Dermis microvascular lymphatic vessel endothelial cell (primary cell): ENCODE measurements at regions not wholly inside any gene's neighbourhood (a gene's known extent, or its start where the extent isn't known, plus 50 kb on each side); places are given as distances from the start of the nearest gene placed in this dataset.
"Not testable (repeated sequence)": the region's sequence is repeated elsewhere in the genome, so short reads cannot be mapped to it uniquely, and the experiment has no call there.

Experiments
- DNase-seq, 2 donors: peaks; one replicate each; pipeline versions ENCODE4 v3.0.0 to v3.0.0-alpha.2; 2010; ENCODE audit warnings: low read depth in 2 of 2

DNA sequence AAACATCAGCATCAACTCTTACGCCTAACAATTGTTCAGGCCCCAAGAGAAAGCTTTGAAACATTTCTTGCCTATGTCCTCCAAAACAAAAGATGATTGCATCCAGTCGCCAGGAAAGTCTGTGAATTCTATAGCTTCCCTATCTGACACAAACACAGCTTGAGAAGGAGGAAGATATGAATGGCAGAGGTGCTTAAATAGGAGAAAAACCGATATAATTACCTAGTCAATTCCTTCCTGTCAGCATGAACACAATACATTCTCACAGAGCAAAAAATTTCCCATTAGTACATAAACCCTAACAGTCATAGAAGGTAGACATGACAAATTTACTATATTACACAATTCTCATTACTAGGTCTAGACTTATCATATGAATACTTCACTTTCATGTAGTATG, 326.5 kb downstream of the CGGBP1 start:
- DNase-seq, result peak in 1 of 2 donors; percentile 10

DNA sequence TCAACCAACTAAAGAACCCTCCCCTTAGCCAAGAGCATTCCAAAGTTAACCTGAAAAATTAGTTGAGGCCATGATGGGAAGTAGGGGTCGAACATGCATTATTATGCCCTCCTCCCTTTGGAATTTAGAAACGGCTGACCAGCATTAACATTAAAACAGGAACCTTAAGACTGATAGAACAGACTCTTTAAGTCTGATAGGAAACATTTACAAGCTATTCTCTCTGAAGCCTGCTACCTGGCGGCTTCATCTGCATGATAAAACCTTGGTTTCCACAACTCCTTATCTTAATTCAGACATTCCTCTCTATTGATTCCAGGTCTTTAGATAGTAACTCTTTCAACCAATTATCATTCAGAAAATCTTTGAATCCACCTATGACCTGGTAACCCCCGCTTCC, 331.0 kb downstream of the CGGBP1 start:
- DNase-seq, result no peak

DNA sequence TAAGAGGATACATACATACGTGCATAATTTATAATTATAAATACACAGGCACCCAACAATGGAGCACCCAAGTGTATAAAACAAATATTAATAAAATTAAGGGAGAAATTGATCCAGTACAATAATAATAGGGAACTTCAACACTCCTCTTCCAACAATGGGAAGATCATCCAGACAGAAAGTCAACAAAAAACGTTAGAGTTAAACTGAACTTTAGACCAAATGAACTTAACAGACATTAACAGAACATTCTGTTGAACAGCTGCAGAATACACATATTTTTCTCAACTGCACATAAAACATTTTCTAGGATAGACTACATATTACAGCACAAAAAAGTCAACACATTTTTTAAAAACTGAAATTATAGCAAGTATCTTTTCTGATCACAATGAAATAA, 339.7 kb downstream of the CGGBP1 start:
- no peak for DNase-seq

DNA sequence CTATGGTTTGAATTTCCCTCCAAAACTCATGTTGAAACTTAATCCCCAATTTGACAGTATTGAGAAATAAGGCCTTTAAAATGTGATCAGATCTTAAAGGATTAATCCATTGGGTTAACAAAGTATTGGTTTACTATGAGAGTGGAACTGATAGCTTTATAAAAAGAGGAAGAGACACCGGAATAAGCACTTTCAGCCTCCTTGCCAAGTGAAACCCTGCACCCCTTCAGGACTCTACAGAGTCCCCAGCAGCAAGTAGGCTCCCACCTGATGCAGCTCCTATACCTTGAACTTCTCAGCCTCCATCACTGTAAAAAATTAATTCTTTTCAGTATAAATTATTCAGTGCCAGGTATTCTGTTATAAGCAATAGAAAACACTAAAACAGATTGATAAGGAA, 348.3 kb downstream of the CGGBP1 start:
- DNase-seq, result no peak

DNA sequence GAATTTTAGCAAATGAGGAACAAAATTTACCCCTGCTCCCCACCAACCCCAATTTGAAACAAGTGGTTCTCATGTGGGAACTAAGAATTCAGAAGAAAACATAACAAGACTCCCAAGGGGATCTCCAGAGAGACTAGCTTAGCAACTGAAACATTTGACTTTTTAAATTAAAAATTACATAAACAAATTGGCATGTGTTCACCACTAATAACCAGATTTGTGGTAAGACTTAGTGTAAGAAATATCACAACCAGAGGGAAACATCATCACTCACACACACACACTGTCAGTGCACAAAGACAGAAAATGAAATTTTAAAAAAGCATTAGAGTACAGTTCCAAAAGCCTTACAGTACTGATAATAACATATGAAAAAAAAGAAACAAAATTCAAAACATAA, 348.8 kb downstream of the CGGBP1 start:
- DNase-seq, result no peak

DNA sequence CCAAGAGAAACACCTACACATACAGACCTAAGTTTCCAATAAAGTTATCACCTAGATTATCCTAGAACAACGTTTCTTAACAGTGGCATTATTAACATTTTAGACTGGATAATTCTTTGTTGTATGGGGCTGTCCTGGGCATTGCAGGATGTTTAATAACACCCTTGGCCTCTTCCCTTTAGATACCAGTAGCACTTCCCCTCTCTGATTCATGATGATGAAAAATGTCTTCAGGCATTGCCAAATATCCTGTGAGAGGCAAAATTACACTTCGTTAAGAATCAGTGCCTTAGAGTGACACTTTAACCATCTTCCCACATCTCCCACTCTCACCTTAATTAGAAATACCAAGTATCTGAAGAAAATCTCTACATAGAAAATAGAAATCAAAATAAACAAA, 352.6 kb downstream of the CGGBP1 start:
- no peak for DNase-seq

DNA sequence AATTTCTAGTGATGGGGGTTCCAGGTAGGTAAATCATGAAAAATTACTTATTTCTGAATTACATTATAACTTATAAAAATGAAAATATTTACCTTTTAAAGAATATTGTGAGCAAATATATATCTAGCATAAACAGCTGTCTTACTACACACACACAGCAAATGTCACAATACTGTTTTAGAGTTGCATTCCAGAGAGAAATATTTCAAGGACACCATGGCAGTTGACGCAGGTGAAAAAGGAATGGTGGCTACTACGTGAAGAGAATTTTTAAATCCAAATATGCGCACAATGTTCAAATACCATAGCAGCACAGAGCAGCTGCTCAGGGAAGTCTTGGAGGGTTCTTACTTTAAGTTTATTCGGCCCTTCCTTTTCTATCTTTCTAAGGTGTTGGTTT, 356.2 kb downstream of the CGGBP1 start:
- no peak for DNase-seq

DNA sequence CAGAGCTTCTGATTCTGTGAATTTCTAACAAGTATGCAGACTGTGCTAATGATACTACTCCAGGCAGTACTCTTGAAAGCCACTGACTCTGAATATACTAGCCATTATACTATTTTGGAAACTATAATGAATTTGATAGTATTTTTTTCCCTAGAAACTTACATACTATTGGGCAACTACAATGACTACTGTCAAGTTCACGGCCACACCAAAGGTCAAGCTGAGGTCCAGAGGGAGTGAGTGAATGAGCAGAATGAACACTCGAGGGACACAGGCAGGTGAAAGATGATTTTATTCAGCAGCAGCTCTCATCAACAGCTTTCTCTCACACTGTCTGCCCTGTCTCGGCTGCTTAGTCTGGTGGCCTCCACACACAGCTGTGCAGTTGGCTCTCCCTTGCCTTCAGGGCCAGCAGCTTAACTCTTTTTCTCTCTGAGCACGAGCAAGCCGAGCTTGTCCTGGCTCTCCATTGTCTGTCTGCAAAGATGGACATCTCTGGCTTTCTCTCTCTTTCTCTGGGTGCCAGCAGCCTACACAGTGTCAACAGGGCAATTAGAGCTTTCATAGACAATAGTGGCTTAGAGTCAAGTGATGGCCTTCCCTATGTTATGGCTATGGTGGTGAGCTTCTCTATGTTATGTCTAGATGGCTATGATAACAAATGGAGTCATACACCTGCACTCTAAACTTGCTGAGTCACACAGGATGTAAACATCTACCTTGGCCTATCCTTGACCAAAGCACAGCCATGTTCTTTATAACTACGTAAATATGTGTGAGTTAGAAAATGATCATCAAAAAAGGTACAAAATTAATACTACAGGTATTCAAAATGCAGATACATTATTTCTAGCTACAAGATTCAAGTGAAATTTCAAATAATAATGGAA, 362.4 kb downstream of the CGGBP1 start:
- DNase-seq, result no peak

DNA sequence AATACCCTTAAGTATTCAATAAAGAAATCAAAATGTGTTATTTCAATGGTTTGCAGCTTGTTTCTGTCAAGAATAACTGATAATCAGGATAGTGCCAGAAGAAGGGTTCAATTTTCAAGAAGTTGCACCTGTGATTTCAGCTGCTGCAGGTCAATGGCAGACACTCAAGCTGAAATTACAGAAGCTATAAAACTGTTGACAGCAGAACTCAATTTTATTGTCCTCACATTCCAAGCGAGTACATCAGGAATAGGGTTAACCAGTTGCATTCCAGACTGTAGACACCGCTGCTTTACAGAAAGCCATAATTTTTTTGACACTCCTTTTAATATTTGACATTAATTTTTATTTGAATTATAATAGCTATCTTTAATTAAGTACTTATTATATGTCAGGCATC, 364.1 kb downstream of the CGGBP1 start:
- no peak for DNase-seq

DNA sequence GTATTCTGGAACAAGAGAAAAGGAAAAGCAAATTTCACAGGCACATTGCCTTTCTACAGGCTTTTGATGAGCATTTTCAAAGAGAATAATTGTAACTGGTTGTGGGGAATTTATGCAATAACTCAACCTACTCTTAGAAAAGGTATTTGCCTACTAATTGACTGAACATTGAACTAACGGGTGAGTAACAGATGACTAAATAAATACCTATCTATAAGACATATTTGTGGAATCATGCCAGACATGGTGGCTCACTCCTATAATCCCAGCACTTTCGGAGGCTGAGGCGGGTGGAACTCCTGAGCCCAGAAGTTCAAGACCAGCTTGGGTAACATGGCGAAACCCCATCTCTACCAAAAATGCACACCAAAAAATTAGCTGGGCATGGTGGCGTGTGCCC, 367.7 kb downstream of the CGGBP1 start:
- DNase-seq, result no peak

DNA sequence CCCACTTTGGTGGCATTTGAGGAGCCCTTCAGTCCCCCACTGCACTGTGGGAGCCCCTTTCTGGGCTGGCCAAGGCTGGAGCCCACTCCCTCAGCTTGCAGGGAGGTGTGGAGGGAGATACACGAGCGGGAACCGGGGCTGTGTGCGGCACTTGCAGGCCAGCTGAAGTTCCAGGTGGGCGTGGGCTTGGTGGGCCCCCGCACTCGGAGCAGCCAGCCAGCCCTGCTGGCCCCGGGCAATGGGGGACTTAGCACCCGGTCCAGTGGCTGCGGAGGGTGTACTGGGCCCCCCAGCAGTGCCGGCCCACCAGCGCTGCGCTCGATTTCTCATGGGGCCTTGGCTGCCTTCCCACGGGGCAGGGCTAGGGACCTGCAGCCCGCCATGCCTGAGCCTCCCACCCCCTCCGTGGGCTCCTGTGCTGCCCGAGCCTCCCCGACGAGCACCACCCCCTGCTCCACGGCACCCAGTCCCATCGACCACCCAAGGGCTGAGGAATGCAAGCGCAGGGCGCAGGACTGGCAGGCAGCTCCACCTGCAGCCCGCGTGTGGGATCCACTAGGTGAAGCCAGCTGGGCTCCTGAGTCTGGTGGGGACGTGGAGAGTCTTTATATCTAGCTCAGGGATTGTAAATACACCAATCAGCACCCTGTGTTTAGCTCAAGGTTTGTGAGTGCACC, 379.7 kb downstream of the CGGBP1 start:
- DNase-seq, result not testable (repeated sequence)

DNA sequence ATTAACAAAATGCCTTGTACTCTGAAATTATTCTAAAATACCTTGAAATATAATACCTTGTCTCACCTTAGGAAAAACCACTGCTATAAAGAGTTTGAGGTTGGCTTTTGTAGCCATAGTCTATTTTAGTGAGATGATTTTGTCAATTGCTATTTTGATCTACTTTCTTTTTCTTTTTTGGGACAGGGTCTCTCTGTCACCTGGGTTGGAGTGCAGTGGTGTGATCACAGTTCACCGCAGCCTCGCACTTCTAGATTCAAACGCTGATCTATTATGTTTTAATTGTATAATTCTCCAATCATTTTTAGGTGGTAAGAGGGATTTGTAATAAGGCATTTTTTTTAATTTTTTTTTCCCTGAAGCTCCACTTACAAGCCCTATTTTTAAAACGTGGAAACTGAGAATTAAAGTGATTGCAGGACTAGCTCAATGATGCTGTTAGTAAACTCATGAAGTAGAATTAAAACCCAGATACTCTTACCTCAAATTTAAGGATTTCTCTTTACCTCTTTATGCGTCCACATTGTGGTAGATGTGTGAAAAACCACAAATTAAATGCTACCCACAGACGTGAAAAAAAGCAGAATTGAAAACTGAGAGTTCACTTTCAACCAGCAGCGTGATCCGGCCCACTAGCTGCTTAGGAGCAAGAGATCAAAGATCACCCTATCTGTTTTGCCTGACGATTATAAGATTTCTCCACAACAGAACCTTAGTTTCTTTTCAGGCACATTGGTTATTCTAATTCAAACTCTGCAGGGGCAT, 384.2 kb downstream of the CGGBP1 start:
- no peak for DNase-seq

DNA sequence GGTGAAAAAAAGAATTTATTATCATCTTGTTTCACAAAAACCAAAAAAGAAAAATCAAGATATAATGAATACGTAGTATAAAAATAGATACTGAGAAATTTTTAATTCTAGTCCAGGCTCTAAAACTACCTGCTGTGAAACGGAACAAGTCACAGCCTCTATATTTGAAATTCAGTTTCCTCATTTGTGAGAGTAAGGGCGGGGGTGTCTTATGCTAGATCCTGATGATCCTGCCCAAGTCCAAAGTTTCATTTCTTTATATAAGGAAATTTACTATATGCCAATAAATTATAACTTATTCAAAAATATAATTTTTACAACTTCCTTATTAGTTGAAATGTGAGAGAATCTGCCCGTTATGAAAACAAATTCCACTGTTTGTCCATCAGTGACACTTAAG, 385.7 kb downstream of the CGGBP1 start:
- no peak for DNase-seq

DNA sequence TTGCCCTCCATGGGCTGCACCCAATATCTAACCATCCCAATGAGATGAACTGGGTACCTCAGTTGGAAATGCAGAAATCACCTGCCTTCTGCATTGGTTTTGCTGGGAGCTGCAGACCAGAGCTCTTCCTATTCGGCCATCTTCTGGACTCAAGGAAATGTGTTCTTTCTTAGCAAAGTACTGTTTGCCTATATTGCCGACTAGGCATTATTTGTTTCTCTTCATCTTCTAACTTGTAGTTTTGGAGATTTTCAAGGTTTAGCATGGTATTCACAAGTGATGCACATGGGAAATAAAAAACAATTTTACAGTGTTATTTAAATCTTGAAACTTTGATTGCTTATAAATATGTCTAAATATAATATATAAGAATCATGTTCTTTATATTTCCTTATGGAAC, 377.8 kb upstream of the POU1F1 start:
- no peak for DNase-seq

DNA sequence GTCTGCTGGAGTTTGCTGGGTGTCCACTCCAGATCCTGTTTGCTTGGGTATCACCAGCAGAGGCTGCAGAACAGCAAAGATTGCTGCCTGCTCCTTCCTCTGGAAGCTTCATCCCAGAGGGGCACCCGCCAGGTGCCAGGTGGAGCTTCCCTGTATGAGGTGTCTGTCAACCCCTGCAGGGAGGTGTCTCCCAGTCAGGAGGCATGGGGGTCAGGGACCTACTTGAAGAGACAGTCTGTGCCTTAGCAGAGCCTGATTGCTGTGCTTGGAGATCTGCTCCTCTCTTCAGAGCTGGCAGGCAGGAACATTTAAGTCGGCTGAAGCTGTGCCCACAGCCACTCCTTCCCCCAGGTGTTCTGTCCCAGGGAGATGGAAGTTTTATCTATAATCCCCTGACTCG, 376.8 kb upstream of the POU1F1 start:
- not testable (repeated sequence) for DNase-seq

DNA sequence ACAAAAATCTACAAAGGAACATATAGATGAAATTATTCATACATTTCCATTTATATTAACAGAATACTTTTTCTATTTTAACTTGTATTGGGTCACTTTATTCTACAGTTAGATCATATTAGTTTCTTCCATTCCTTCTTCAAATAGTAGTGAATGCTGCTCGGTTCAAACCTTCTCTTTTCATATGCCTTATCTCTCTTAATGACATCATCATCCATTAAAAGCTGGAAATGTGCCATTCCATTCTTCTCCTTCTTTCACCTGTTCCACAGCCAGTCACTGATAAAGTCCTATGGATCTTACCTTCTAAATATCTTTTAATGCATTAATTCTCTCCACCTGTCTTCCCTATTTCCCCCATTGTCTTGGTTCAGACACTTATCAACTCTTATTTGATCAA, 358.0 kb upstream of the POU1F1 start:
- DNase-seq, result no peak

DNA sequence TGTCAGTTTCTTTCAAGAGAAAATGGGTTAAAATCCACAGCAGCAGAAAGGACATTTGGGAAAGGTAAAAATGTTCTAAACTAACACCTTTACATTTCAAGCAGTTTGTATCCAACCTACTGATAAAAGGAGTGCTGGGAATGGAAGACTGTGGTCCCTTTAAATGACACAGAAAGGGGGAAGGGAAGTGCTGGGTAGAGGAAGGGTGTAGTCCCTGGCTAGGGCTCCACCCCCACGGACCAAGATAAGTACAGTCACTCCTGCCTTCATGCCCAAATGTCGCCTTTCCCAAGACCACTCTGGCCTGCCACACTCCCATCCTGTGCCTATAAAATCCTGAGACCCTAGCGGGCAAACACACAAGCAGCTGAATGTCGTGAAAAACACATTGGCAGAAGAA, 350.9 kb upstream of the POU1F1 start:
- DNase-seq, result no peak

DNA sequence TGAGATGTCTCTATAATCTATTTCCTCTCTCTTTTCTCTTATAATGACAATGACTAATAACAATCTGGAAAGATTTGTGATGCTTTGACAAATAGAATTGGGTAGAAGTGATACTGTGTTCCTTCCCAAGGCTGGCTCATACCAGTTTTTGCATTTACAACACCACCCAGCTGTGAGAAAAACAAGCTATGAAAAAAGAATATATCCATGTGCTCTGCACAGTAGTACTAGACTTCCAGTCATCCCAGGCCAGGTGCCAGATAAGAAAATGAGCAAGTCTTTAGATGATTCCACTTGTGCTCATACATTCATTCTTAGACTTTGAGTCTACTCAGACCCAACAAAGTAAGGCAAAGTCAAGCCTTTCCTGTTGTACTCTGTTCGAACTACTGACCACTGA, 350.2 kb upstream of the POU1F1 start:
- DNase-seq, result no peak

DNA sequence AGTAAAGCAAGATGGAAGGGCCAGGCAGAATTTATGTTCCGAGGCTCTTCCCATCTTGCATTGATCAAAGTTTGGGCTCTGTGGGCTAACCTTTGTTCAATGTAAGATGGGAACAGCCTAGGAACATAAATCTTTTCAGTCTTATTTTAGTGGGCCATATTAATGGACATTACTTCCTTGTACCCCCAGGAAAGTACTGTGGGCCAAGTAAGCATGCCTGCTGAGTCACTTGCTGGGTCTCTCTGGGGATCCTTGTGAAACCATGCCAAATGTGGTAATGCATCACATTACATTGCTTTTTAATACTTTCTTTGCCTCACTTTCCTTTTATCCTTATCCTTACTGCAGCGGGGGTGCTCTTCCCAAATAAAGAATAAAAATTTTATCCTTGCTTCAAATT, 349.5 kb upstream of the POU1F1 start:
- DNase-seq, result no peak

DNA sequence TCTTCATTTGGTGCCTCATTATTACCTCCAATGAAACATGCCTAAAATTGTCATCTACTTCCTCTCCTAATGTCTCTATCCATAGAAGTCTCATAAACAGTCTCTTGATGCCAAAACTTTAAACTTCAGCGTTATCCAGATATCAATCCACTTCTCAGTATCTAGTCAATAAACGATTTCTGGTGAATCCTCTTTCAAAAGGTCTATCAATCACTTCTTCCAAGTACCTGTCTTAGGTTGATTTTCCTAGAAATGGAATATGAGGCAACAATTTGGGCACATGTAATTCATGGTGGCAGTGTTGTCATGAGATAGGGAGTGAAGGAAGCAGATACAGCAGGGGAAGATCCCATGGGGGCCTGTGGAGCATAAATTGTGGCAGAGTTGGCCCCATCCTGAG, 348.5 kb upstream of the POU1F1 start:
- DNase-seq, result no peak

DNA sequence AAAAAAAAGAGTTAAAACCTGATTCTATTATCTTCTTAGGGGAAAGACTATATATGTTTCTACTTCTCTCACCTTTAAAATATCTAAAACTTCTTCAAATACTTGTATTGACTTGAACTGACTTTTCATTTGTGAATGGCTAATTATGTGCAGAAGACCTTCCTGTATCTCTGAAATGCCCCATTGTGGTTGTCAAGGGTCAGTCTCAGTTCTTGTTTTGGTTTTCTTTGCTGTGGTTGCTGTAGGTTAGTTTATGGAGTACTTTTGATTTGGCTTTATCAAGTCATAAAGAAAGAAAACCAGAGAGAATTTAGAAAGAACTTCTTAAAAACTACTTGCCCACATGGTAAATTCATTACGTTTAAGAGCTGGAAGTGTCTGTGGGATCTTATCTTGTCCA, 345.3 kb upstream of the POU1F1 start:
- no peak for DNase-seq

DNA sequence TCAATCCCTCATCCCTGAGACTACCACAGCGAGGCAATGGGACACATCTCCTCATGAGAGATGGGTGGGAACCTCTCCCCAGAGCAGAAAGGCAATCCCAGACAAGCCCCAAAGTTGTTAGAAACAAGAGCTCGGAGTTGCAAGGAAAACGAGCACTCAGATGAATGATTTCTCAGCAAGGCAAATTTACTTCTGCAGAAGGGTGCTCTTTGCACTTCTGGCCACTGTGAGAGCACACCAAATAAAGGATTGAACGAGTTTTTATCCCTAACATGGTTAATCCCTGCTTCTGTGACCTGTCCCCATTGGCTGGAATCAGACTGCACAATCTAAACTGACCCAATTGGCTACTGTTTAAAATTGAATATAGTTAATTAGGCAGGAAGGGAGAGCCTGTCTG, 339.1 kb upstream of the POU1F1 start:
- no peak for DNase-seq

DNA sequence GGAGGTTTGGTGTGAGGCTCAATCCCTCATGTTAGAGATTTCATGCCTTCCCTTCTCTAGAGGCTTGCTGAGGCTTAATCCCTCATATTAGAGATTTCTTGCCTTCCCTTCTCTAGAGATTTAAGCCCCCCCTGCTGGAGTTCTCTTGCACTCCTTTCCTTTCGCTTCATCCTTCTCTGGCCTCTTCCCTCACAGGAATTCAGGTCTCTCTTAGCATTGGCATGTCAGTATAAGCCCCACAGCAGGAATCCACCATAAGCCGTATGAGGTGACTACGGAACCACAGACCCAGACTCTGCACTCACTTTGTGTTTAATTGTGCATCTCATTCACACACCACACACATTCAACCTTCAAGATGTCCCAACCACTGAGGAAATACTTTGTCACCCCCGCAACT, 338.6 kb upstream of the POU1F1 start:
- no peak for DNase-seq
